Stimulated activated naive CD4-positive, alpha-beta T cell (primary cell): ENCODE measurements at regions not wholly inside any gene's neighbourhood (a gene's known extent, or its start where the extent isn't known, plus 50 kb on each side); places are given as distances from the start of the nearest gene placed in this dataset.
"Not testable (repeated sequence)": the region's sequence is repeated elsewhere in the genome, so short reads cannot be mapped to it uniquely, and the experiment has no call there.

Experiments
- DNase-seq, 6 experiments: peaks; one replicate each; lab custom pipeline; 2025; lab: John Stamatoyannopoulos, UW

- no peak for DNase-seq
These were observed 720.6 kb downstream of the TAF11L14 start for GRCh38 chr5:18354828-18355227.

- DNase-seq = no peak
These were observed 723.2 kb downstream of the TAF11L14 start for GRCh38 chr5:18357486-18357885.

GRCh38 chr5:18366234-18366633 is 732.0 kb downstream of the TAF11L14 start:
- DNase-seq = no peak

GRCh38 chr5:18370531-18370930 is 736.3 kb downstream of the TAF11L14 start:
- DNase-seq = no peak

GRCh38 chr5:18375641-18376040 is 741.4 kb downstream of the TAF11L14 start:
- DNase-seq = no peak

- DNase-seq = no peak
These were observed 743.8 kb downstream of the TAF11L14 start for GRCh38 chr5:18378066-18378465.

- no peak for DNase-seq
These were observed 744.9 kb downstream of the TAF11L14 start for GRCh38 chr5:18379189-18379588.

GRCh38 chr5:18380729-18381362 is 746.6 kb downstream of the TAF11L14 start:
- DNase-seq = no peak

- no peak for DNase-seq
These were observed 759.5 kb downstream of the TAF11L14 start for GRCh38 chr5:18393565-18394442.

GRCh38 chr5:18394443-18394804 is 760.2 kb downstream of the TAF11L14 start:
- DNase-seq = no peak

- no peak for DNase-seq
These were observed 761.2 kb downstream of the TAF11L14 start for GRCh38 chr5:18395126-18396110.

GRCh38 chr5:18397371-18397770 is 763.1 kb downstream of the TAF11L14 start:
- DNase-seq = no peak

GRCh38 chr5:18397891-18398290 is 763.6 kb downstream of the TAF11L14 start:
- no peak for DNase-seq

- not testable (repeated sequence) for DNase-seq
These were observed 765.4 kb downstream of the TAF11L14 start for GRCh38 chr5:18399461-18400327.

- DNase-seq = no peak
These were observed 768.9 kb downstream of the TAF11L14 start for GRCh38 chr5:18403141-18403540.

- no peak for DNase-seq
These were observed 769.7 kb downstream of the TAF11L14 start for GRCh38 chr5:18403941-18404438.

GRCh38 chr5:18420711-18421110 is 786.5 kb downstream of the TAF11L14 start:
- DNase-seq = no peak

GRCh38 chr5:18433336-18433735 is 799.1 kb downstream of the TAF11L14 start:
- DNase-seq = no peak

- DNase-seq = no peak
These were observed 803.9 kb downstream of the TAF11L14 start for GRCh38 chr5:18438126-18438525.

GRCh38 chr5:18455521-18455920 is 821.3 kb downstream of the TAF11L14 start:
- DNase-seq = no peak

GRCh38 chr5:18457255-18457654 is 823.0 kb downstream of the TAF11L14 start:
- no peak for DNase-seq
